Sigmoid colon (tissue), 6 donors: ENCODE measurements at regions not wholly inside any gene's neighbourhood (a gene's known extent, or its start where the extent isn't known, plus 50 kb on each side); places are given as distances from the start of the nearest gene placed in this dataset.

Experiments used
- DNase-seq: peaks from one replicate; pipeline ENCODE4 v3.0.0-alpha.2; 2019
- H3K27ac ChIP-seq, 4 donors: fragments of 200-600 bp; sonication (generic); one replicate each; pipeline ENCODE4 v1.5.1; 2016 to 2019; ENCODE audit warnings: mild to moderate bottlenecking in 1 of 4
- H3K27me3 ChIP-seq, 3 donors: fragments of 200-600 bp; sonication (generic); one replicate each; pipeline ENCODE4 v1.5.1; 2019; ENCODE audit warnings: mild to moderate bottlenecking in 1 of 3
- H3K36me3 ChIP-seq, 4 donors: fragments of 200-600 bp; sonication (generic); one replicate each; pipeline ENCODE4 v1.5.1; 2016 to 2019
- H3K4me1 ChIP-seq, 4 donors: fragments of 200-600 bp; sonication (generic); one replicate each; pipeline ENCODE4 v1.5.1; 2017 to 2019
- H3K4me3 ChIP-seq, 4 donors: fragments of 200-600 bp; sonication (generic); one replicate each; pipeline ENCODE4 v1.5.1; 2017 to 2019; ENCODE audit warnings: mild to moderate bottlenecking in 2 of 4, moderate library complexity in 1 of 4
- H3K9me3 ChIP-seq, 4 donors: fragments of 200-600 bp in 3 of 4; sonication (generic) in 3 of 4; one replicate each; pipeline versions ENCODE4 v1.5.1 to v1.6.1; 2013 to 2019
- EP300 ChIP-seq, 4 donors: sonication (generic); formaldehyde crosslinking; IDR thresholded peaks; one replicate each; pipeline ENCODE4 v1.6.1; 2017; ENCODE audit warnings: antibody characterized with exemption in 4 of 4
- POLR2A ChIP-seq, 2 donors: fragments of 450-650 bp; IDR thresholded peaks; one replicate each; pipeline ENCODE4 v1.6.1; 2016; ENCODE audit warnings: antibody characterized with exemption in 2 of 2, mild to moderate bottlenecking in 2 of 2, moderate library complexity in 2 of 2
- POLR2AphosphoS5 ChIP-seq, 4 donors: sonication (generic); formaldehyde crosslinking; IDR thresholded peaks; one replicate each; pipeline ENCODE4 v1.6.1; 2017; ENCODE audit warnings: antibody characterized with exemption in 4 of 4
- WGBS, 2 donors: extraction: QIAGEN DNeasy Blood & Tissue Kit; methylation state at CpG; one replicate each; pipeline ENCODE4 v1.1.7; 2013; 5-methylcytosine and 5-hydroxymethylcytosine counted together
- intact Hi-C: fragments of 100-400 bp; cut with DNase I; formaldehyde crosslinking; loops from one replicate; pipeline ENCODE4 v1.15.1; 2023
- TF ChIP-seq, protein P1 (sequence below), 4 experiments: fragments of 450-650 bp in 3 of 4; fragments of 200-600 bp in 1 of 4; IDR thresholded peaks; one replicate each; pipeline ENCODE4 v1.5.1; 2016 to 2019; ENCODE audit warnings: antibody characterized with exemption in 4 of 4, mild to moderate bottlenecking in 3 of 4, moderate library complexity in 2 of 4
- donor health status: healthy with polysubstance abuse.
- donor health status: healthy.

DNA sequence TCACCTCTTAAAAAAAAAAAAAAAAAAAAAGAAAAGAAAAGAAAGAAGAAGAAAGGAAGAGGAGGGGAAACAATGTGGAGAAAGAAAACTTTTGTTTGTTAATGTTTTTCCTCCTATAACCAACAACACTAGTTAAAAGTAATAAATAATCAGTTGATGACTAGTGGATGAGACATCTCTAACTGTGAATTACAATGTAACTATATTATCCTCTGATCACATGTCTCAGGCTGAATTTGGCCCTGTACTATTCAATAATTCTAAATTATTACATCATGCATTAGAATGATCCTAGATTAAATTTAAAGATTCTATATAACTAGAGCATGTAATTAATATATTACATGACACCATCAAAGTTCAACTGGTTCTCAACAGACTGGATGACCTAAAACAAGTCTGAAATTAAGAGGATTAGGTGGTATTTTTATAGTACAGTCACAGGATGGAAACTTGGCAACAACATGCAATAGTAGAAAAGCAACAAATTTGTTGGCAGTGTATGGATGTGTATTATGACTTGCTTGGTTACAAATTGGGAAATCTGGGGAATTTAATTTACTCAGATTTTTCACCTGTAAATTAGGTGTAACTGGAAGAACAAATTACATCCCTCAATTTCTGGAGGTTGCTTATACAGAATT lies 269.3 kb upstream of the SETBP1 start:
- no peaks in the 10 kb centered on the region for H3K9me3 ChIP-seq
- TF ChIP-seq, protein P1, sequence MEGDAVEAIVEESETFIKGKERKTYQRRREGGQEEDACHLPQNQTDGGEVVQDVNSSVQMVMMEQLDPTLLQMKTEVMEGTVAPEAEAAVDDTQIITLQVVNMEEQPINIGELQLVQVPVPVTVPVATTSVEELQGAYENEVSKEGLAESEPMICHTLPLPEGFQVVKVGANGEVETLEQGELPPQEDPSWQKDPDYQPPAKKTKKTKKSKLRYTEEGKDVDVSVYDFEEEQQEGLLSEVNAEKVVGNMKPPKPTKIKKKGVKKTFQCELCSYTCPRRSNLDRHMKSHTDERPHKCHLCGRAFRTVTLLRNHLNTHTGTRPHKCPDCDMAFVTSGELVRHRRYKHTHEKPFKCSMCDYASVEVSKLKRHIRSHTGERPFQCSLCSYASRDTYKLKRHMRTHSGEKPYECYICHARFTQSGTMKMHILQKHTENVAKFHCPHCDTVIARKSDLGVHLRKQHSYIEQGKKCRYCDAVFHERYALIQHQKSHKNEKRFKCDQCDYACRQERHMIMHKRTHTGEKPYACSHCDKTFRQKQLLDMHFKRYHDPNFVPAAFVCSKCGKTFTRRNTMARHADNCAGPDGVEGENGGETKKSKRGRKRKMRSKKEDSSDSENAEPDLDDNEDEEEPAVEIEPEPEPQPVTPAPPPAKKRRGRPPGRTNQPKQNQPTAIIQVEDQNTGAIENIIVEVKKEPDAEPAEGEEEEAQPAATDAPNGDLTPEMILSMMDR (IDR thresholded peaks at IDR 0.05) = no peak
- TF ChIP-seq POLR2A (IDR thresholded peaks at IDR 0.05) (no peak), EP300 (IDR thresholded peaks at IDR 0.05) (no peak), POLR2AphosphoS5 (IDR thresholded peaks at IDR 0.05) (no peak)
- no peaks in the 10 kb centered on the region for H3K27me3 ChIP-seq
- H3K4me1 ChIP-seq = peaks cover 0 to 9% (median 0%) of the 10 kb centered on the region in 4 donors
- intact Hi-C loops = no loop called here
- no peak overlapping the region for H3K4me3 ChIP-seq
- H3K36me3 ChIP-seq = no peaks in the 10 kb centered on the region
- H3K27ac ChIP-seq = no peak overlapping the region
- no peak for DNase-seq

DNA sequence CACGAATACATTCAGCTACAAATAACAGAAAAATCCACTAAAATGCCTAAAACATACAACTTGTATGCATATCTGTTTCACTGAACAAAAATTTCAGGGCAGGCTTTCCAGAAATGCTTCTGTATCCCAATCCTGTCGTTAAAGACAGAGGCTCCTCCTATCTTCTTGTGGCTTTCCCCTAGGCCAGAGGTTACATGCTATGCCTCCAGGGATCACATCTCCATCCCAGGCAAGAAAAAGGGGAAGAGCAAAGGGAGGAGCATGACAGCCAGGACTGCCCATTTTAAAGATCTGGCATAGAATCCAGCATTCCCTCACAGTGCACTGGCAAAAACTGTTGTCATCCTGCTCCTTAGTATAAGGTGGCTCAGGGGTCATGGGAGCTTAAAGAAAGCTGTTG lies 268.7 kb upstream of the SETBP1 start:
- 52 to 65% methylated on average over 2 of the region's 2 CpGs for WGBS, 2 donors
- intact Hi-C loops = no loop called here
- DNase-seq = no peak
- Histone ChIP-seq H3K9me3 (no peaks in the 10 kb centered on the region), H3K27me3 (no peaks in the 10 kb centered on the region), H3K27ac (no peak overlapping the region), H3K4me3 (no peak overlapping the region), H3K4me1 (peaks cover 0 to 9% (median 0%) of the 10 kb centered on the region in 4 donors), H3K36me3 (no peaks in the 10 kb centered on the region)
- TF ChIP-seq POLR2A (IDR thresholded peaks at IDR 0.05) (no peak), POLR2AphosphoS5 (IDR thresholded peaks at IDR 0.05) (no peak), EP300 (IDR thresholded peaks at IDR 0.05) (no peak)
- TF ChIP-seq, protein P1 (IDR thresholded peaks at IDR 0.05) = no peak

DNA sequence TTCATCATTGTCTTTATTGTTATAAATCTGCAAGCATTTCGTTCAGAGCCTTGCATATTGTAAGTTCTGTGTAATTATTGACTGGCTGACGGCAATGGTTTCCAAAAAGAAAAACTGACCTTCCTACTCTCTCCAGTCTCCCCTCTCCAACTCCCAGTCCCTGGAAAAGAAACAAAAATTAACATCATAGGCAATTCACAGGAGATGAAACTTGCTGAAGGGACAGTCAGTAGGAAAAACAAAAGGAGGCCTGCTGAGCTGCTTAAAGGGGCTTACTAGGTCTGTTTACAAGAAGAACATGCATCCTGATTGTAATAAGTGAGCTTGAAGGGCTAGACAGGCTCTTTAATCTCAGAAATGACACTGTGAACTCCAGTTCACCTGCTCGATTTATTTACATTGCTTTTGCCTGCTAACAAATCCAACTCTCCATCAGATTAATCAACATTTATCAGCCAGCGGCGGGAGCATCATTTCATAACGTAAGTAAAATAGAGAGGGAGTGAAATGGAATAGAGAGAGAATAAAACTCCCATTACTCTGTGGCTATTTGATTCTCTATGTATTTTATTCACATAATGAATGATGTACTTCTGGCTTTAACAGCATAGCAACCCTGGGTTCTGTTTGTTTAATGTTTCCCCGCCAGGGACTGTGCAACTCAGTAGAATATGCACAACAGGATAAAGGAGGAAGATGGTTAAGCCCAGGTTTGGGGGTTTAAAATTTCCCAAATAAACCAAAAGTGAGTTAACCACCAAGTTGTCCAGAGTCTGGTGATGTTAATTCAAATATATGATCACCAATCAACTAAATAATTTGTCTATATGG lies 256.7 kb upstream of the SETBP1 start:
- intact Hi-C loops = no loop called here
- H3K27me3 ChIP-seq = no peaks in the 10 kb centered on the region
- no peaks in the 10 kb centered on the region for H3K36me3 ChIP-seq
- H3K9me3 ChIP-seq = no peaks in the 10 kb centered on the region
- no peak for DNase-seq
- peak overlapping the region in 3 of 4 donors; percentile 5 to 28 (median 16) for H3K27ac ChIP-seq
- H3K4me3 ChIP-seq = no peak overlapping the region
- WGBS, 2 donors = 47 to 64% methylated on average over 7 of the region's 7 CpGs
- peaks cover 0 to 24% (median 16%) of the 10 kb centered on the region in 4 donors for H3K4me1 ChIP-seq
- TF ChIP-seq EP300 (IDR thresholded peaks at IDR 0.05) = no peak
- no peak for TF ChIP-seq POLR2A (IDR thresholded peaks at IDR 0.05)
- TF ChIP-seq POLR2AphosphoS5 (IDR thresholded peaks at IDR 0.05) = no peak
- TF ChIP-seq, protein P1 (IDR thresholded peaks at IDR 0.05) = no peak

DNA sequence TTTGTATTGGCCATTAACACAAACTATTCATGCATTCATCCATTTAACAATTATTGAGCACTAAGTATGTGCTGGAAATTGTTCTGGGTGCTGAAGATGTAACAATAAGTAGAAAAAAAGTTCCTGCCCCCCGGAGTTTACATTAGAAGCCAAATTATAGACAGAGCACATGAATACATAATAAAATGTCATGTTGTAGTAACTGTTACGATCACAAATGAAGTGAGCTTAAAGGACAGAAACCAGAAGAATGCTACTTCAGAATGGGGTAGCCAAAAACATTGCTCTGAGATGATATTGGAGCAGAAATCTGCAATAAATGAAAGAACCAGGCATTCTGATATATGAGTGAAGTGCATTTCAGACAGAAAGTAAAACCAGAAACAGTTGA lies 256.0 kb upstream of the SETBP1 start:
- peaks cover 0 to 24% (median 16%) of the 10 kb centered on the region in 4 donors for H3K4me1 ChIP-seq
- TF ChIP-seq EP300 (IDR thresholded peaks at IDR 0.05) = no peak
- TF ChIP-seq, protein P1 (IDR thresholded peaks at IDR 0.05) = no peak
- no peak for TF ChIP-seq POLR2A (IDR thresholded peaks at IDR 0.05)
- no peak for TF ChIP-seq POLR2AphosphoS5 (IDR thresholded peaks at IDR 0.05)
- no peak overlapping the region for H3K4me3 ChIP-seq
- intact Hi-C loops = no loop called here
- H3K36me3 ChIP-seq = no peaks in the 10 kb centered on the region
- H3K9me3 ChIP-seq = no peaks in the 10 kb centered on the region
- peak overlapping the region in 2 of 4 donors; percentile 5 to 28 for H3K27ac ChIP-seq
- WGBS, 2 donors = 75 to 81% methylated on average over 2 of the region's 2 CpGs
- DNase-seq = no peak
- H3K27me3 ChIP-seq = no peaks in the 10 kb centered on the region
